IMR-90 (cell line): ENCODE measurements at regions not wholly inside any gene's neighbourhood (a gene's known extent, or its start where the extent isn't known, plus 50 kb on each side); places are given as distances from the start of the nearest gene placed in this dataset.

ENCODE experiments used
- ATAC-seq: fragments of 200-7000 bp; cut with Tn5 transposase; 2 replicates; pipeline ENCODE4 v1.9.1; 2020; ENCODE audit warnings: low read depth, mild to moderate bottlenecking, moderate library complexity
- BruUV-seq: library from RNA; stranded (reverse); fragments of 400-500 nt; replicated peaks from 2 replicates; lab custom pipeline; 2021; lab: Mats Ljungman, UMichigan
- CTCF ChIA-PET: fragments of 300-600 bp; formaldehyde crosslinking; extraction: SDS; loops from one replicate; lab custom pipeline; 2021; ENCODE audit warnings: antibody characterized with exemption; lab: Yijun Ruan, JAX
- POLR2A ChIA-PET: fragments of 300-600 bp; sonication (Branson Sonifier 250); formaldehyde crosslinking; loops from one replicate; lab custom pipeline; 2022; ENCODE audit warnings: antibody characterized with exemption; ENCODE audit not compliant: unreplicated experiment; lab: Charles Lee
- DNase-seq: peaks from one replicate; pipeline ENCODE4 v3.0.0; 2013
- H2AFZ ChIP-seq: replicated peaks from 2 replicates; pipeline ENCODE3; 2013; ENCODE audit warnings: low read length, mild to moderate bottlenecking; ENCODE audit not compliant: poor library complexity
- H2AK5ac ChIP-seq: 2 replicates; pipeline ENCODE4 v1.6.1; 2013; ENCODE audit warnings: low read depth, low read length, inconsistent platforms
- H2AK9ac ChIP-seq: replicated peaks from 2 replicates; pipeline ENCODE3; 2013; ENCODE audit warnings: mild to moderate bottlenecking, low read depth, low read length, moderate library complexity; ENCODE audit not compliant: poor library complexity
- H2BK120ac ChIP-seq: 2 replicates; pipeline ENCODE4 v1.6.1; 2013; ENCODE audit warnings: low read depth, low read length, inconsistent platforms
- H2BK15ac ChIP-seq: 3 replicates; pipeline ENCODE4 v1.6.1; 2013; ENCODE audit warnings: low read depth, low read length, inconsistent platforms
- H2BK20ac ChIP-seq: 2 replicates; pipeline ENCODE4 v1.6.1; 2013; ENCODE audit warnings: low read depth, mild to moderate bottlenecking, inconsistent platforms, low read length, moderate library complexity
- H2BK5ac ChIP-seq: 2 replicates; pipeline ENCODE4 v1.6.1; 2013; ENCODE audit warnings: mild to moderate bottlenecking, low read depth, low read length, inconsistent platforms; ENCODE audit not compliant: poor library complexity, severe bottlenecking
- H3K14ac ChIP-seq: replicated peaks from 2 replicates; pipeline ENCODE4 v1.6.1; 2013; ENCODE audit warnings: low read depth, low read length, inconsistent platforms
- H3K18ac ChIP-seq: 2 replicates; pipeline ENCODE4 v1.6.1; 2013; ENCODE audit warnings: low read depth, low read length, control low read depth
- H3K23ac ChIP-seq: 2 replicates; pipeline ENCODE4 v1.6.1; 2013; ENCODE audit warnings: low read depth, low read length, inconsistent platforms
- H3K27ac ChIP-seq: 2 replicates; pipeline ENCODE4 v1.5.1; 2013; ENCODE audit warnings: mild to moderate bottlenecking, control low read depth, low read length; ENCODE audit not compliant: insufficient read depth
- H3K27me3 ChIP-seq: 2 replicates; pipeline ENCODE4 v1.6.1; 2013; ENCODE audit warnings: low read length; ENCODE audit not compliant: control insufficient read depth, insufficient read depth
- H3K36me3 ChIP-seq: 2 replicates; pipeline ENCODE4 v1.6.1; 2013; ENCODE audit warnings: low read length, mixed read lengths; ENCODE audit not compliant: control insufficient read depth, insufficient read depth
- H3K4ac ChIP-seq: 2 replicates; pipeline ENCODE4 v1.6.1; 2013; ENCODE audit warnings: low read depth, low read length, inconsistent platforms
- H3K4me1 ChIP-seq: 2 replicates; pipeline ENCODE4 v1.6.1; 2013; ENCODE audit warnings: low read length, mixed read lengths; ENCODE audit not compliant: control insufficient read depth, insufficient read depth
- H3K4me2 ChIP-seq: 2 replicates; pipeline ENCODE4 v1.6.1; 2013; ENCODE audit warnings: low read depth, mild to moderate bottlenecking, control low read depth, low read length, moderate library complexity
- H3K4me3 ChIP-seq: 2 replicates; pipeline ENCODE4 v1.5.1; 2013; ENCODE audit warnings: low read depth, mild to moderate bottlenecking, control low read depth, low read length, moderate library complexity; ENCODE audit not compliant: insufficient read depth
- H3K56ac ChIP-seq: 2 replicates; pipeline ENCODE4 v1.6.1; 2013; ENCODE audit warnings: low read length, inconsistent platforms; ENCODE audit not compliant: insufficient read depth; ENCODE audit errors: extremely low read depth
- H3K79me1 ChIP-seq, 2 experiments: 2 replicates each; pipeline ENCODE4 v1.6.1; 2013; ENCODE audit warnings: low read length in 2 of 2, inconsistent platforms in 1 of 2, low read depth in 1 of 2
- H3K9ac ChIP-seq: 2 replicates; pipeline ENCODE4 v1.6.1; 2013; ENCODE audit warnings: low read depth, low read length, control low read depth
- H3K9me1 ChIP-seq: 2 replicates; pipeline ENCODE4 v1.6.1; 2013; ENCODE audit warnings: low read length, inconsistent platforms; ENCODE audit not compliant: insufficient read depth
- H3K9me3 ChIP-seq: 2 replicates; pipeline ENCODE4 v1.6.1; 2013; ENCODE audit warnings: low read length; ENCODE audit not compliant: control insufficient read depth, insufficient read depth
- H4K20me1 ChIP-seq: 2 replicates; pipeline ENCODE4 v1.6.1; 2013; ENCODE audit warnings: low read length, inconsistent platforms; ENCODE audit not compliant: insufficient read depth
- H4K5ac ChIP-seq: 2 replicates; pipeline ENCODE4 v1.6.1; 2013; ENCODE audit warnings: mild to moderate bottlenecking, low read depth, low read length, control low read depth
- H4K8ac ChIP-seq, 2 experiments: 2 replicates each; pipeline ENCODE4 v1.6.1; 2013; ENCODE audit warnings: low read depth in 2 of 2, low read length in 2 of 2, control low read depth in 1 of 2, inconsistent platforms in 1 of 2
- H4K91ac ChIP-seq: 2 replicates; pipeline ENCODE4 v1.6.1; 2013; ENCODE audit warnings: low read depth, low read length, inconsistent platforms; ENCODE audit not compliant: insufficient read depth
- CHD1 ChIP-seq: IDR thresholded peaks from 2 replicates; pipeline ENCODE4 v1.6.1; 2012; ENCODE audit warnings: low read depth, low read length, improper control_type of control experiment
- FOS ChIP-seq: fragments of 150-350 bp; IDR thresholded peaks from 2 replicates; pipeline ENCODE4 v1.6.1; 2016; ENCODE audit warnings: low read depth, low read length
- POLR2A ChIP-seq: IDR thresholded peaks from 2 replicates; pipeline ENCODE4 v1.6.1; 2012; ENCODE audit warnings: mild to moderate bottlenecking, low read depth, low read length
- SMC3 ChIP-seq: fragments of 150-350 bp; IDR thresholded peaks from 2 replicates; pipeline ENCODE4 v1.6.1; 2016; ENCODE audit warnings: low read depth, mild to moderate bottlenecking, antibody characterized with exemption, low read length, moderate library complexity
- WGBS, 2 experiments: methylation state at CpG; one replicate each; pipeline versions ENCODE4 v1.1.5 to v1.1.7; 2013; ENCODE audit warnings: missing lambda C conversion rate in 2 of 2; ENCODE audit not compliant: insufficient read length in 1 of 2; ENCODE audit errors: extremely low coverage in 2 of 2; 5-methylcytosine and 5-hydroxymethylcytosine counted together
- dilution Hi-C: fragments of 300-500 bp; cut with HindIII; formaldehyde crosslinking; loops from one replicate; pipeline ENCODE4 v1.14.3; 2018; ENCODE audit warnings: low sequenced_read_pairs; ENCODE audit not compliant: unreplicated experiment
- in situ Hi-C: fragments of 300-500 bp; cut with MboI; formaldehyde crosslinking; loops from 3 replicates; pipeline ENCODE4 v1.14.3; 2019; ENCODE audit warnings: low sequenced_read_pairs, inconsistent platforms, mixed read lengths
- intact Hi-C: fragments of 100-400 bp; cut with micrococcal nuclease; formaldehyde crosslinking; loops from 2 replicates; pipeline ENCODE4 v1.10.0; 2022

- intact Hi-C loops (no loop called here), dilution Hi-C loops (no loop called here), in situ Hi-C loops (no loop called here)
- Histone ChIP-seq H3K36me3 (no peaks in the 10 kb centered on the region), H2AK9ac (no peak overlapping the region), H3K9ac (no peak overlapping the region), H2BK15ac (no peak overlapping the region), H3K18ac (no peak overlapping the region), H4K91ac (no peak overlapping the region), H3K14ac (no peak overlapping the region; the same call in 1 of the 2 replicates), H3K4me1 (no peaks in the 10 kb centered on the region), H2AFZ (no peak overlapping the region), H4K20me1 (no peaks in the 10 kb centered on the region), H2BK5ac (no peak overlapping the region), H4K5ac (no peak overlapping the region), H2BK20ac (no peak overlapping the region), H3K9me1 (no peaks in the 10 kb centered on the region; the same call in 1 of the 2 replicates), H4K8ac (no peak overlapping the region), H2AK5ac (peak overlapping the region; percentile 18; the same call in 1 of the 2 replicates), H3K27ac (no peak overlapping the region), H3K23ac (no peak overlapping the region), H3K4me3 (no peak overlapping the region), H3K4ac (no peak overlapping the region), H3K79me1 (no peaks in the 10 kb centered on the region), H2BK120ac (no peak overlapping the region), H3K9me3 (no peaks in the 10 kb centered on the region), H3K4me2 (no peak overlapping the region), H3K27me3 (peaks cover 9% of the 10 kb centered on the region; the same call in 1 of the 2 replicates), H3K56ac (no peak overlapping the region)
- DNase-seq (no peak), ATAC-seq (no peak)
- POLR2A ChIA-PET: no interaction called here
- 73% methylated on average over 2 of the region's 10 CpGs; no CpG with 5 or more reads in 1 of the 2 experiments for WGBS, 2 experiments
- TF ChIP-seq SMC3: no peak
- TF ChIP-seq POLR2A: no peak
- no peak for TF ChIP-seq FOS
- no peak for TF ChIP-seq CHD1
- no TSS peak for BruUV-seq
- CTCF ChIA-PET: no interaction called here
These were observed 168.6 kb downstream of the IRF8 start for GRCh38 chr16:86067516-86067915.
